ENCODE measurements at regions not wholly inside any gene's neighbourhood (a gene's known extent, or its start where the extent isn't known, plus 50 kb on each side); places are given as distances from the start of the nearest gene placed in this dataset.

DNA sequence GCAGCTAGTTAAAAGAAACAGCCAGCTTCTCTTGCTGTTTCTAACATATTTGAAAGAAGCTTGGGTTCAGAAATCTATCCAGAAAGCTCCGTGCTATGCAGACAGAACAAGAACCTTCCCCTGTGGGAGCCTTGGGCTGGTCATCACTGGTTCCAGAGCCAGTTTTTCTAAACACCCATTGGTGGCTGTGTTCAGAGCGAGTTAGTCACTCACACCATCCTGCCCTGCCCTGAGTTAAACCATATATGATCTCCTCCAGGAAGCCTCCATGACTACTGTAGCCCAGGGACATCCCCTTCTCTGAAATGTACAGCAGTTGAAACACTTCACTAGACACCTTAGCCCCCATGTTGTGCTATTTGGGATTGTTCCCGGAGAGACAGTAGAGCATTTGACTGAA, 200.8 kb upstream of the SGCG start:
- H3K4me2 ChIP-seq, result no peak overlapping the region
- H3K4me1 ChIP-seq (ENCODE audit: insufficient read depth), result no peaks in the 10 kb centered on the region
- no peak overlapping the region for H2AFZ ChIP-seq
- H3K4me3 ChIP-seq, result no peak overlapping the region
- H3K79me2 ChIP-seq (replicated peaks; ENCODE audit: insufficient read depth), result no peaks in the 10 kb centered on the region
- no peak overlapping the region for H3K27ac Mint-ChIP-seq
- no peaks in the 10 kb centered on the region for H4K20me1 ChIP-seq (replicated peaks; ENCODE audit: insufficient read depth)
- peaks cover 31% of the 10 kb centered on the region for H3K9me3 Mint-ChIP-seq
- no peak for DNase-seq (ENCODE audit: low spot score)
- TF ChIP-seq, protein P1, sequence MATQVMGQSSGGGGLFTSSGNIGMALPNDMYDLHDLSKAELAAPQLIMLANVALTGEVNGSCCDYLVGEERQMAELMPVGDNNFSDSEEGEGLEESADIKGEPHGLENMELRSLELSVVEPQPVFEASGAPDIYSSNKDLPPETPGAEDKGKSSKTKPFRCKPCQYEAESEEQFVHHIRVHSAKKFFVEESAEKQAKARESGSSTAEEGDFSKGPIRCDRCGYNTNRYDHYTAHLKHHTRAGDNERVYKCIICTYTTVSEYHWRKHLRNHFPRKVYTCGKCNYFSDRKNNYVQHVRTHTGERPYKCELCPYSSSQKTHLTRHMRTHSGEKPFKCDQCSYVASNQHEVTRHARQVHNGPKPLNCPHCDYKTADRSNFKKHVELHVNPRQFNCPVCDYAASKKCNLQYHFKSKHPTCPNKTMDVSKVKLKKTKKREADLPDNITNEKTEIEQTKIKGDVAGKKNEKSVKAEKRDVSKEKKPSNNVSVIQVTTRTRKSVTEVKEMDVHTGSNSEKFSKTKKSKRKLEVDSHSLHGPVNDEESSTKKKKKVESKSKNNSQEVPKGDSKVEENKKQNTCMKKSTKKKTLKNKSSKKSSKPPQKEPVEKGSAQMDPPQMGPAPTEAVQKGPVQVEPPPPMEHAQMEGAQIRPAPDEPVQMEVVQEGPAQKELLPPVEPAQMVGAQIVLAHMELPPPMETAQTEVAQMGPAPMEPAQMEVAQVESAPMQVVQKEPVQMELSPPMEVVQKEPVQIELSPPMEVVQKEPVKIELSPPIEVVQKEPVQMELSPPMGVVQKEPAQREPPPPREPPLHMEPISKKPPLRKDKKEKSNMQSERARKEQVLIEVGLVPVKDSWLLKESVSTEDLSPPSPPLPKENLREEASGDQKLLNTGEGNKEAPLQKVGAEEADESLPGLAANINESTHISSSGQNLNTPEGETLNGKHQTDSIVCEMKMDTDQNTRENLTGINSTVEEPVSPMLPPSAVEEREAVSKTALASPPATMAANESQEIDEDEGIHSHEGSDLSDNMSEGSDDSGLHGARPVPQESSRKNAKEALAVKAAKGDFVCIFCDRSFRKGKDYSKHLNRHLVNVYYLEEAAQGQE (IDR thresholded peaks at IDR 0.05; ENCODE audit: unreplicated experiment), result no peak
- TF ChIP-seq ZNF114 (CRISPR knock-in tag; IDR thresholded peaks at IDR 0.05), result no peak
- TF ChIP-seq NANOG (IDR thresholded peaks at IDR 0.05; ENCODE audit: borderline replicate concordance), result no peak
- TF ChIP-seq, protein P2, sequence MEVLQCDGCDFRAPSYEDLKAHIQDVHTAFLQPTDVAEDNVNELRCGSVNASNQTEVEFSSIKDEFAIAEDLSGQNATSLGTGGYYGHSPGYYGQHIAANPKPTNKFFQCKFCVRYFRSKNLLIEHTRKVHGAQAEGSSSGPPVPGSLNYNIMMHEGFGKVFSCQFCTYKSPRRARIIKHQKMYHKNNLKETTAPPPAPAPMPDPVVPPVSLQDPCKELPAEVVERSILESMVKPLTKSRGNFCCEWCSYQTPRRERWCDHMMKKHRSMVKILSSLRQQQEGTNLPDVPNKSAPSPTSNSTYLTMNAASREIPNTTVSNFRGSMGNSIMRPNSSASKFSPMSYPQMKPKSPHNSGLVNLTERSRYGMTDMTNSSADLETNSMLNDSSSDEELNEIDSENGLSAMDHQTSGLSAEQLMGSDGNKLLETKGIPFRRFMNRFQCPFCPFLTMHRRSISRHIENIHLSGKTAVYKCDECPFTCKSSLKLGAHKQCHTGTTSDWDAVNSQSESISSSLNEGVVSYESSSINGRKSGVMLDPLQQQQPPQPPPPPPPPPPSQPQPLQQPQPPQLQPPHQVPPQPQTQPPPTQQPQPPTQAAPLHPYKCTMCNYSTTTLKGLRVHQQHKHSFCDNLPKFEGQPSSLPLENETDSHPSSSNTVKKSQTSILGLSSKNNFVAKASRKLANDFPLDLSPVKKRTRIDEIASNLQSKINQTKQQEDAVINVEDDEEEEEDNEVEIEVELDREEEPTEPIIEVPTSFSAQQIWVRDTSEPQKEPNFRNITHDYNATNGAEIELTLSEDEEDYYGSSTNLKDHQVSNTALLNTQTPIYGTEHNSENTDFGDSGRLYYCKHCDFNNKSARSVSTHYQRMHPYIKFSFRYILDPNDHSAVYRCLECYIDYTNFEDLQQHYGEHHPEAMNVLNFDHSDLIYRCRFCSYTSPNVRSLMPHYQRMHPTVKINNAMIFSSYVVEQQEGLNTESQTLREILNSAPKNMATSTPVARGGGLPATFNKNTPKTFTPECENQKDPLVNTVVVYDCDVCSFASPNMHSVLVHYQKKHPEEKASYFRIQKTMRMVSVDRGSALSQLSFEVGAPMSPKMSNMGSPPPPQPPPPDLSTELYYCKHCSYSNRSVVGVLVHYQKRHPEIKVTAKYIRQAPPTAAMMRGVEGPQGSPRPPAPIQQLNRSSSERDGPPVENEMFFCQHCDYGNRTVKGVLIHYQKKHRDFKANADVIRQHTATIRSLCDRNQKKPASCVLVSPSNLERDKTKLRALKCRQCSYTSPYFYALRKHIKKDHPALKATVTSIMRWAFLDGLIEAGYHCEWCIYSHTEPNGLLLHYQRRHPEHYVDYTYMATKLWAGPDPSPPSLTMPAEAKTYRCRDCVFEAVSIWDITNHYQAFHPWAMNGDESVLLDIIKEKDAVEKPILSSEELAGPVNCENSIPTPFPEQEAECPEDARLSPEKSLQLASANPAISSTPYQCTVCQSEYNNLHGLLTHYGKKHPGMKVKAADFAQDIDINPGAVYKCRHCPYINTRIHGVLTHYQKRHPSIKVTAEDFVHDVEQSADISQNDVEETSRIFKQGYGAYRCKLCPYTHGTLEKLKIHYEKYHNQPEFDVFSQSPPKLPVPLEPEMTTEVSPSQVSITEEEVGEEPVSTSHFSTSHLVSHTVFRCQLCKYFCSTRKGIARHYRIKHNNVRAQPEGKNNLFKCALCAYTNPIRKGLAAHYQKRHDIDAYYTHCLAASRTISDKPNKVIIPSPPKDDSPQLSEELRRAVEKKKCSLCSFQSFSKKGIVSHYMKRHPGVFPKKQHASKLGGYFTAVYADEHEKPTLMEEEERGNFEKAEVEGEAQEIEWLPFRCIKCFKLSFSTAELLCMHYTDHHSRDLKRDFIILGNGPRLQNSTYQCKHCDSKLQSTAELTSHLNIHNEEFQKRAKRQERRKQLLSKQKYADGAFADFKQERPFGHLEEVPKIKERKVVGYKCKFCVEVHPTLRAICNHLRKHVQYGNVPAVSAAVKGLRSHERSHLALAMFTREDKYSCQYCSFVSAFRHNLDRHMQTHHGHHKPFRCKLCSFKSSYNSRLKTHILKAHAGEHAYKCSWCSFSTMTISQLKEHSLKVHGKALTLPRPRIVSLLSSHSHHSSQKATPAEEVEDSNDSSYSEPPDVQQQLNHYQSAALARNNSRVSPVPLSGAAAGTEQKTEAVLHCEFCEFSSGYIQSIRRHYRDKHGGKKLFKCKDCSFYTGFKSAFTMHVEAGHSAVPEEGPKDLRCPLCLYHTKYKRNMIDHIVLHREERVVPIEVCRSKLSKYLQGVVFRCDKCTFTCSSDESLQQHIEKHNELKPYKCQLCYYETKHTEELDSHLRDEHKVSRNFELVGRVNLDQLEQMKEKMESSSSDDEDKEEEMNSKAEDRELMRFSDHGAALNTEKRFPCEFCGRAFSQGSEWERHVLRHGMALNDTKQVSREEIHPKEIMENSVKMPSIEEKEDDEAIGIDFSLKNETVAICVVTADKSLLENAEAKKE (CRISPR knock-in tag; IDR thresholded peaks at IDR 0.05), result no peak
- ATAC-seq, result no peak
- no peaks in the 10 kb centered on the region for H3K36me3 ChIP-seq (ENCODE audit: insufficient read depth)
- no peaks in the 10 kb centered on the region for H3K9me2 ChIP-seq (ENCODE audit: insufficient read depth)
- H3K4me3 Mint-ChIP-seq, result no peak overlapping the region
- no peaks in the 10 kb centered on the region for H3K4me1 Mint-ChIP-seq
- H3K27ac ChIP-seq (ENCODE audit: low read depth), result no peak overlapping the region
- H3K36me3 Mint-ChIP-seq (ENCODE audit: low read depth), result peaks cover 13% of the 10 kb centered on the region
- H3K27me3 ChIP-seq (ENCODE audit: insufficient read depth), result no peaks in the 10 kb centered on the region
- no peaks in the 10 kb centered on the region for H3F3A ChIP-seq (replicated peaks; ENCODE audit: low read depth)
- H3K27me3 Mint-ChIP-seq (ENCODE audit: insufficient read depth, low read depth, poor library complexity), result peaks cover 7% of the 10 kb centered on the region

All from GM23338 (cell line).